ENCODE measurements at regions not wholly inside any gene's neighbourhood (a gene's known extent, or its start where the extent isn't known, plus 50 kb on each side); places are given as distances from the start of the nearest gene placed in this dataset.

- DNase-seq (ENCODE audit: low read depth, low spot score): no peak
Observed at GRCh38 chr9:80842389-80842788, 847.0 kb downstream of the TLE1 start.

DNA sequence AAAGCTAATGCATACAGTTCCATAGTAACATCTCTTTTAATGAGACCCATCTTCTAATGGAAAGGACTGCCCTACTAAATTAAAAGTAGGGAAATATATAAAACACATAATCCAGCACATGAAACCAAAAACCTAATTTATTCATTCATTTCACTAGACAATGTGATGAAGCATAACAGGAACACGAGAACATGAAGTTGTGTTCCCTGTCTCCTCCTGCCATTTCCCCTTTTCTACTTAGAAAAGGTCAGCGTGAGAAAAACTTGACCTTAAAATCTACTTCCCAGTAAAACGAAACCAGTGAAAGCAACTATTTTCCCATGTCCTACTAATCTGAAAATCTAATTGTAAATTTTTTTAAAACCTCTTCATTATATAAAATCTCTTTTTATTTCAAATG is 847.5 kb downstream of the TLE1 start:
- DNase-seq (ENCODE audit: low read depth, low spot score): no peak

GRCh38 chr9:80839821-80840675 is 849.3 kb downstream of the TLE1 start:
- no peak for DNase-seq (ENCODE audit: low read depth, low spot score)

GRCh38 chr9:80836013-80836412 is 853.3 kb downstream of the TLE1 start:
- DNase-seq (ENCODE audit: low read depth, low spot score): no peak

GRCh38 chr9:80831751-80832150 is 857.6 kb downstream of the TLE1 start:
- DNase-seq (ENCODE audit: low read depth, low spot score): no peak

DNA sequence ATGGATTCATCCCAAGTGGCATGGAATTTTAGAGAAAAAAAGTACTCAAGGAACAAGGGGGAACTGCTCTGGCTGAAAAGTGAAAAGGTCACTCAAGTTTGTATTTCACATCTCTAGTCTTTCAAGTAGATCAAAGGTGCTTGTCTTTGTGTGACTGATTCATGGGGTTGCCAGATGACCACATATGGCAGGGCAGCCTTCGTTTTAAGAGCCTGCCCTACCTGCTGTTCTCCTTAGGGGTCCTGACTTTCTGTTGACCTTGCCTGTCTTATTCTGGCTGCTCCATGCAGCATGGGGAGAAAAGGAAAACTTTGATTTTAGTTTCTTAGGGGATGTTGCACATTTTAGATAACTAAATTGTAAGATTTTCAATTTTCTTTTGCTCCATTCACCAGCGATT is 877.7 kb downstream of the TLE1 start:
- no peak for DNase-seq (ENCODE audit: low read depth, low spot score)

GRCh38 chr9:80811003-80811402 is 878.3 kb downstream of the TLE1 start:
- DNase-seq (ENCODE audit: low read depth, low spot score): no peak

DNA sequence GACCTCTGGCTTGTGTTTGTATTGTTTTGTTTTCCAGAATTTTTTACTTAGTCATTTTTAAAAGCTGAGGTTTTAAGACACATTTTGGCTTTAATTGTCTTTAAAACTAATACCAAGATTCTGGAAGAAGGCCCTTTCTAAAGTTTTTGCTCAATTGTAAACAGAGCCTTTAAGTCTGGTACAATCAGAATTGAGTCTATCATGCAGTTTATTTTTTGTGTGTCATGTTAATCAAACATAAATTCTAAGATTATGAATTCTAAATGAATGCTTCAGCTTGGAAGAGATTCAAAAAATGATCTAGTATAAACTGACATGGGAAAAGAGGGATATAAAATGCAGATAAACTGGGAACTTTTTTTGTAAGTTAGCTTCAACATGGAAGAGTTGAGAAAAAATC is 882.7 kb downstream of the TLE1 start:
- no peak for DNase-seq (ENCODE audit: low read depth, low spot score)

DNA sequence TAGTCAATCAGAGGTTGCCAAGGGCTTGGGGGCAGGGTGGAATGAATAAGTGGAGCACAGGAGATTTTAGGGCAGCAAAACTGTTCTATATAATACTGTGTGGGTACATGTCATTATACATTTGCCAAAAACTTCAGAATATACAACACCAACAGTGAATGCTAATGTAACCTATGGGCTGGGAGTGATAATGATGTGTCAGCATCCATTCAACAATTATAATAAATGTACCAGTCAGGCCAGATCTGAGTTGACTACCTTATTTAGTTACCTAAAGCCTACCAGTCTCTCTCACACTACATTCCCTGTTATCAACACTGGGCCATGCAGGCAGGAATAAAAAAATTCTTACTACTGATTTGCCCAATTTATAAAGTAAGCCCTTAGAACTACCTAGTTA is 884.5 kb downstream of the TLE1 start:
- no peak for DNase-seq (ENCODE audit: low read depth, low spot score)

DNA sequence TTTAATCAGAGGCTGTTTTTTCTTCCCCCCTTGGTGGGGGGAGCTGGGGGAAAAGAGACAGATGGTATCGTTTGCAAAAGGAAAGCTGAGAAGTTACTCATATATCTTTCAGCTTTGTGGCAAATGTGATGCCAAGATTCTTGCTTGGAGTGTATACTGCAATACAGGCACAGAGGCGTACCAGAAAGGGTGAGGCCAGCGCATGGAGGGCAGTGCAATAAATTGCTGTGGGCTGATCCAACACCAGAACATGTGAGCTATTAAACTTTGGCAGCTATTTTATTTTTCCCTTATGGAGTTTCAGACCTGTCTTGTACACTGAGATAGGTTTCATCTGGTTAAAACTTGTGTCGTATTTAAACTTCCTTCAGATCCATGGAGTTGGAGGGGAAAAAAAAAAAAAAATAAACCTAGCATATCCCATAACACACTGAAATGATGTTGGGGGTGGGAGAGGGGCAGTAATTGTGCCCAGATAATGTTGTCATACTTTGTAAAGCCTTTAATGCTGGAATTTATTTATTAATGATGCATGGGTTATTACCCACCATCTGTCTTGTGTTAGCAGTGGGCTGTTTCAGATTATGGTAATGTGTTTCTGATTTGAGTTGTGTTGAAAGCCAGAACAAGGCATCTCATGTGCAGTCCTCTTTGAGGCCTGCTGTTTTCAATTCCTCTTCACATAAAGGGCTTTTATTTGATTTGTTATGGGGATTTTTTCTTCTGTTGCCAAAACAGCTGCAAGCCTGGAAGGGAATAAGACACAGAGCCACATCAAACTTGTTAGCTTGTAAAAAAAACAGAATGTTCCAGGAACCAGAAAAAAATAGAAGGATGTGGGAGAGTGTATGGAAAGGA is 891.3 kb downstream of the TLE1 start:
- DNase-seq (ENCODE audit: low read depth, low spot score): peak; percentile 31

DNA sequence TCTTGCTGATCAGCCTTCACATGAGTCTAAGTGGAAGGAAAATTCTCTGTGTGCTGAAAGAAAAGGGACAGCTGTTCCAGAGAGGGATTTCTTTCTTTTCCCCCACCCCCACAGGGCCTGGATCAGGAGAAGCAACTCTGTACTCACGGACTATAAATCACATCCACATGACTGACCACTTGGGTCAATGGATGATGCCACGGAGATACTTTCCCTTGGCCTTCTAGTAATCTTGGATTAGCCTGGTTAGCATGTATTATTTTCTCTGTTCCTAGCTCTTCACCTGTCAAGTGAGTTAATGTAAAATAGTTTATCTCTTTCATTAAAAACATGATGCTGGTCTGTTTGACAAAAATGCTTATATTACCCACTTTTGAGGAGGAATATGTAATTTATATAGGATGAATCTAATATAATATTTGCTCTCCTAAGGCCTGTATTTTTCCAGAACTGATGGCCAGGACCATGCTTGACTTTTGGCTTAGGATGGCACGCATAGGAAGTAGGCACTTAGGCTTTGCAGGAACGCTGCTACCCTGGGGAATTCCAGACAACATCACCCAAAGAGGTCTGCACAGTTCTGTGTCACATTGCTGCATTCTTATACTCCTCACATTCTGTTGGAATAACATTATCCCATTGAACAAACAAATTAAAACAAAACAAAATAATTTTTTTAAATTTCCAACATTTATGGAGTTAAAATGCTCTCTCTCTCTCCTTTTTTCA is 892.1 kb downstream of the TLE1 start:
- DNase-seq (ENCODE audit: low read depth, low spot score): no peak

DNA sequence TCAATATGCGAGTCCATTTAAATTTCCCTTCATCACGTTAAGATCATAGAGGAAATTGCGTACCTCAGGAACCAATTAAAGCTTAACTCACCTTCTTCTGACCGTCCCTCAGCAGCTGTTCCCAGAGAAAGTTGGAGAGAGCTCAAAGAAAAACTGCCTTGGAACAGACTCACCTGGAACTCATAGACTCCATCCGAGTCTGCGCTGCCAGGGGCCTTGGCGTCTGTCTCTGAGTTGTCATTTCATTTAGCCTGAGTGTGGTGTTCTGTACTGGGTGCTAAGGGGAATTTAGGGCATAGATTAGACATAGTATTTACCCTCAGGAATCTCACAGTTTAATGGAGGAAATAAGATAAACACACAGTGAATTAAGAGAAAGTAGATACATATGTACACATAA is 892.7 kb downstream of the TLE1 start:
- DNase-seq (ENCODE audit: low read depth, low spot score): no peak

DNA sequence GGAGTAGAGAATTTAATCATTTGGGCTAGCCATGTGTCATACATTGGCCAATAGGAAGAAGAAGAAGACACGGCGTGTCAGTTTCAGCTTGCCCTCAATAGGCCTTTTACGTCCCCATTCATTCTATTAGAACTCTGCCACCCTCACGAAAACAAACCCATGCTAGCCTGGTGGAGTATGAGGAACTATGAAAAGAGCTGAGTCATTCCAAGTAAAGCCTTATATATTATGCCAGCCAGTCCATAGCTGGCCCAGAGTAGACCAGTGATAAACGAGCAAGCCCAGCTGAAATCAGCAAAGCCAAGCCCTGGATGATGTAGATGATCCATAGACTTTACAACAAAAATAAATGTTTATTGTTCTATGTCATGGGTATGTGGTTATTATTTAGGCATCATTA is 895.1 kb downstream of the TLE1 start:
- DNase-seq (ENCODE audit: low read depth, low spot score): no peak

DNA sequence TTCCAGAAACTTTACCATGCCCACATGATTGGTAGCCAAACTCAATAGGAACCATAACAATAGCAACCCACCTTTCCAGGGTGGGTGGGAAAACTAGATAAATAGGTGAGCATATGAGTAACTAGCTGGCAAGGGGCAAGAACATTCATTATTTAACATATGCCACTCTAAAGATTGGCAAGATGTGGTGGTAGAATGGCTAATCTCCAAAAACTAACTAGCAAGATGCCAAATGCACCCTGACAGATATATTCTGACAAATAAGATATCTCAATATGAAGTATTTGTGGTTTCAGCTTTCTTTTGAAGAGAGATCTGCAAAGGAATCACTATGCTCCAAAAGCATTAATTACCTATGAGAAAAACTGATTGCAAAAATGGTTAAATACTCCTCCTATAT is 895.6 kb downstream of the TLE1 start:
- DNase-seq (ENCODE audit: low read depth, low spot score): no peak

DNA sequence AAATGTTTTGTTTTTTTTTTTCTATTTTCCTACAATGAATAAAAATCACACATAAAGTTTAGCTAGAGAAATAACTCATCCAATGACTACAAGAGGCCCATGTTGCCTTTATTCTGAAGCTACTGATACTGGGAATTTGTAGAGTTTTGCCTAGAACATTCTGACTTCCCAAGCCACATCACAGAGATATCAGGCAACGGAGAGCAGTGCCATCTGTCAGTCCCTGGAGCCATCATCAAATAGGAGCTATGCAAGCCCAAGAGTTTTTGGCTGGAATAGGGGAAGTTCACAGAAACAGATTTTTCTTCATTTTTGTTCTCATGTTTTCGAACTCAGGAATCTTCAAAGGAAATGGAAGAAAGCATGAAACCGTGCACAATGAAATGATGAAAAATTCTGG is 896.6 kb downstream of the TLE1 start:
- DNase-seq (ENCODE audit: low read depth, low spot score): no peak

DNA sequence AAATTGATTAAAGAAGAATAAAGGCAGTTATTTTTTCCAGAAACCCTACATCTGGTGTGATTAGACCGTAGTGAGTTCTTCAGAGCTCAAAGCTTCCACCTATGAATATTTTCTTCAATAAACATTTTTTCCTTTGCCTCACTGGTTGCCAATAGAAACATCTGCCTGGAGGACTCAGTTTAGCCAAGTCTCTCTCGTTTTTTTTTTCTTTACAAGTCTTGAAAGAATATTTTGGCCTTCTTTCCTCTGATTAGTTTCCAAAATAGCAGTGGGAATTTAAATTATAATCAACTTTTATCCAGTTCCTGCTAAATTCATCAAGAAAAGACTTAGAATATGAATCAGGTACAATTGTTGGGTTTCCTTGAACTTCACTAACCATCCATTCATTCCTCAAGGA is 897.5 kb downstream of the TLE1 start:
- DNase-seq (ENCODE audit: low read depth, low spot score): no peak

DNA sequence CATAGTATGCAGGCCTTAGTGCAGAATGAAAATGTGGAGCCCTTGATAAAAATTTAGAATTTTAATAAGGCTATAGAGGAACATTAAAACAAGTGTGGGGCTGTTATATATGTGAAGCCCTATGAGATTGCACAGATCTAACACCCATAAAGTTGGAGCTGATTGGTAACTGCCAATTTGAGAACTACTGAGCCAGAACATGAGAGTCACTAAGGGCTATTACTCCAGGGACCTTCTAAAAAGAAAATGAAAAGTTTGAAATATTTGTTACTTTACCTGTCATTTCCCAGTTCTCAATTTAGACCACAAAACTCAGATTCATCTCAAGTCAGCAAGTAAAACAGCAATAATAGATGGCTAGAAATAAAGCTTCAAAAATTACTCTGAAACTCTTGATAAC is 898.6 kb downstream of the TLE1 start:
- no peak for DNase-seq (ENCODE audit: low read depth, low spot score)

DNA sequence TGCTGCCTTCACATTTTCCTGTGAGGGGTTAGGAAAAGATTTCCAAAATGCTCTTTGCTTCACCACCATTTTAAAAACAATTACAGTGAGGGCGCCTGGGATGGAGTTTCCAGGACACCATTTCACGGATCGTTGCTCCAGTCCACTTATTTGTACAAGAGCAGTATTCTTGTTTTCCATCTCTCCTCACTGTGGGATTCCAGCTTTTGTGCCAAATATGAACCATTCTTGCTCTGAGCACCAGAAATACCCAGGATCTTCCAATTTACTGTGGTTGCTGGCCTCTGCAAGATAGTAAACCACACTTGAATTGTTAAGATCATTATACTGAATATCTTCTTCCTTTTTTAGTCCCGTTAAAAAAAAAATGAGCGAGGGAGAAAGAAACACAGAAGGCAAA is 899.5 kb downstream of the TLE1 start:
- no peak for DNase-seq (ENCODE audit: low read depth, low spot score)

DNA sequence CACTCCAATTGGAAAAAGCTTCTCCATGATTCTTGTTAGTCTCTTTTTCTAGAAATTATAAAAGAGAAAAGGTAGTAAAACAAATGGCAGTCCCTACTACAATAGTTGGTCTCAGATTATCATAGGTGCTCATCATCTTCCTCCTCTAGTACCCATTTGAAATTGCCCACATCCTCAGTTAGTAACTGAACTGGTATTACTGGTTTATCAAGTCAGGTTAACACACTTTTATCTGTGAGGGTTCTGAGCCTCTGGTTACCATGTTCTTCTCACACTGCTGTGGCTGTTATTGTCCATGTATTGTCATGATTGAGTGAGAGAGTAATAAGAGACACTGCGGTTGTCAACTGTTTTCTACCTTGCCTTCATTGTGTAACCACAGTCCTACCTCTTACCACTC is 901.7 kb downstream of the TLE1 start:
- DNase-seq (ENCODE audit: low read depth, low spot score): no peak

DNA sequence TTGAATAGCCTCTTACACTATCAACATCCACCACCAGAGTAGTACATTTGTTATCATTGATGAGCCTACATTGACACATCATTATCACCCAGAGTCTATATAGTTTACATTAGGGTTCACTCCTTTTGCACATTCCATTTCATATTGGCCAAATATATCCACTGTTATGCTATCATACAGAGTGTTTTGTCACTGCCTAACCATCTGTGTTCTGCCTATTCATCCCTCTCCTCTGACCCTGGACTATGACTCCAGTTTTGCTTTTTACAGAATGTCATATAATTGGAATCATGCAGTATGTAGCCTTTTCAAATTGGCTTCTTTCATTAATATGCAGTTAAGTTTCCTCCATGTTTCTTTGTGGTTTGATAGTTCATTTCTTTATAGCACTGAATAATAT is 904.7 kb downstream of the TLE1 start:
- no peak for DNase-seq (ENCODE audit: low read depth, low spot score)

- no peak for DNase-seq (ENCODE audit: low read depth, low spot score)
Observed at GRCh38 chr9:80775971-80776370, 913.4 kb downstream of the TLE1 start.

GRCh38 chr9:80775530-80775929 is 913.8 kb downstream of the TLE1 start:
- no peak for DNase-seq (ENCODE audit: low read depth, low spot score)
